Suppressor macrophage (primary cell): ENCODE measurements at regions not wholly inside any gene's neighbourhood (a gene's known extent, or its start where the extent isn't known, plus 50 kb on each side); places are given as distances from the start of the nearest gene placed in this dataset.

Experiments used
- DNase-seq, 4 experiments: peaks; one replicate each; pipeline ENCODE4 v3.0.0-alpha.2; 2020 to 2022

- no peak for DNase-seq
These were observed 113.1 kb downstream of the ICOS start for GRCh38 chr2:204049635-204050034.

DNA sequence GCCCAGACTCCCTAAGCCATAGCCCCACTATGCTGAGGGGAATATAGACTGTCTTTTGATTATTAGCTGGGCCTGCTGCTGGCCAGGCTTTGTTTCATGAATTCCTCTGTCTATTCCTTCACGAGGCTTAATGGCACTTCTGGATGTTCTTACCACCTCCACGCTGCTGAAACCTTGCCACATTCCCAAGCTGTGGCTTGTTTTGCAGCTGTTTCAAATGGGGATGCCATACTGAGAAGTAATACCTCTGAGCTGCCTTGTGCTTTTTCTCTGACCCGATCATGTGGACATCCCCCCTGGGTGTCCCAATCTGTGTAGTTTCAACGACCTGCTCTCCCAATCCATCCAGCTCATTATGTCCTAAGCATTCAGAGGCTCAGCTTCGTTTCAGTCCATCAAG lies 114.1 kb downstream of the ICOS start:
- DNase-seq, result no peak

- DNase-seq, result peak in 2 of 4 experiments; percentile 8 to 15
These were observed 114.9 kb downstream of the ICOS start for GRCh38 chr2:204051476-204051875.

- no peak for DNase-seq
These were observed 115.5 kb downstream of the ICOS start for GRCh38 chr2:204051984-204052556.

GRCh38 chr2:204059016-204059415 lies 122.5 kb downstream of the ICOS start:
- DNase-seq, result no peak

DNA sequence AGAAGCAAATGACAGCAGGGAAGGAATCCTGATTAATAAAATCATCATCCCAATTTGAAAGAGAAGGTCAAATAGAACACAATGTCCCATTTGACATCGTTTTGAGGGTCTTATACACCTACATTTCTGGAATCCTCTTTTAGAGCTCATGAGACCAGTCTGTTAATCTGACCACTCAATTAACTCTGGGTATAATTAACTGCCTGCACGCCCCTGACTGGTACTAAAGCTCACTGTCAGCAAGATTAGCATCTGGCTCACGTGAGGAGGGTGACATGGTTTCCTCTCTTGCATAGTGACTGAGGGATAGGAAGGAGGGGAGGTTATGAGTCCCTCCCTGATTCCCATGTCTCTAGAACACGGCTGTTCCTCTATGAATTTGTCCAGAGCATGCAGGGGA lies 124.3 kb downstream of the ICOS start:
- DNase-seq, result no peak

DNA sequence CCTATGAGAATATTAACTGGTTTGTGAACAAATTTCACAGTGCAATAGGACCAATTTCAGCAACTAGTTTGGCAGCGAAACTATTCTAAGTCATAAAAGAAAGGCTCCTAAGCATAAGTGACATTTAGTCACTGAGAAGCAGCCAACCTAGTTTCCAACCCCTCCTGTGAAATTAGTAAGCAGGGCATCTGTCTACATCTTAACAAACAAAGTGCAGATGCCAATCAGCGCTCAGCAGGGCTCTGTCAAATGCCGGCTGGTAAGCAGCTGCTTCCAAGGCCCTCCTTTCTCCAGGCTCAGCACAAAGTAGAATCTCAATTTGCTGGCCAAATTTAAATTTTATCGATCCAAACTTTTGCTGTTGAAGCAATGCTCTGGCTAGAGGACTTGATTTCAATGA lies 124.7 kb downstream of the ICOS start:
- DNase-seq, result no peak

- DNase-seq, result no peak
These were observed 127.6 kb downstream of the ICOS start for GRCh38 chr2:204064119-204064518.

GRCh38 chr2:204065566-204065965 lies 129.0 kb downstream of the ICOS start:
- no peak for DNase-seq

DNA sequence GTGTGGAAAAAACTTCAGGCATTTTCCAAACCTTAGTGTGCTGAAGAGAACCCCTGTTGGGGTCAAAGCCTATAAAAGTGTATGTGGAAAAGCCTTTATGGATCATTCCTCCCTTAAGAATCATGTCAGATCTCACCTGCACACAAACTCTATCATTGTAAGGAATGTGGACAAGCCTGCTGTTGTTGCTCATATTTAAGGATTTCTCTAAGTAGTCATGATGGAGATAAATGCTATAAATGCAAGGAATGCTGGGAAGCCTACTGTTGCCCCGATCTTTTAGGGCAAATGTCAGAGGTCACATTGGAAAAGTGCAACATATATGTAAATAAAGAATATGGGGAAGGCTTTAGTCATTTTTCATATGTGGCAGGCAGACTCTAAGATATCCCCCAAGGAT lies 129.5 kb downstream of the ICOS start:
- no peak for DNase-seq

GRCh38 chr2:204069804-204070203 lies 133.2 kb downstream of the ICOS start:
- no peak for DNase-seq

DNA sequence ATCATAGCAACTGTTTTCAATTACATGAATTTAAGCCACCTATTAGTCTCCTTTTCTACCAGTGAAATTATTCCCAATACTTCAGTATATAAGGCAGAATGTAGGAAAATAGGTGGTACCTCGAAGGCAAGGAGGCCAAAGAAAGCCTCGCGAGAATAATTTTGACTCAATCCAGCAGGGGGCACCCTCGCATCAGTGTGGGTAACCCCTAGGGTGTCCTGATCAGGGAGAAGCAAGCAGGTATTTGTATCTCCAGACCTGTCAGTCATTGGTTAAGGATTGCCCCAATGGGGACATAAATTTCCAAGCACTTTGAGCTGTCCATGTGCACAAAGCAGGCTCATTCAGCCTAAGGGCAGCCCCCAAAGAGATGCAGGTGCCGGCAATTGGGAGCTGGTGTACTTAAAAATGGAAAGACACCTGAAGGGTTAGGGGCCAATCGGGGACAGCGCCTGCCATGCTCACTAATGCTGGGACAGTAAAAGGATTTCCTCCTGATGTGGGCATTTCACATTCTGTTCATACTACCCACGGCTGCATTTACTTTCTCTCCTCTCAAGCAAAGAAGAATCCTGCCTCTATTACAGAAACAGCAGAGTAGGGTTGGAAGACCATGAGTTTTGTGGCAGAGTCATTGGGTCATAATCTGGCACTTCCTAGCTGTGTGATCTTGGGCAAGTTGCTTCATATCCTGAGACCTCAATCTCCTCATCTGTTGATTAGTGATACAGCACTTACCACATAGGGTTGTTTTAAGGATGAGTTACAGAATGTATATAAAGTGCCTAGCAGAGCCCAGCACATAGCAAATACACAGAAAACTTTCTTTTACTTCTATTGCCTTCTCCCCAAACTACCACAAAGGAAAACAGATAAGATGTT lies 136.1 kb downstream of the ICOS start:
- DNase-seq, result peak; percentile 50 to 76 (median 65)

DNA sequence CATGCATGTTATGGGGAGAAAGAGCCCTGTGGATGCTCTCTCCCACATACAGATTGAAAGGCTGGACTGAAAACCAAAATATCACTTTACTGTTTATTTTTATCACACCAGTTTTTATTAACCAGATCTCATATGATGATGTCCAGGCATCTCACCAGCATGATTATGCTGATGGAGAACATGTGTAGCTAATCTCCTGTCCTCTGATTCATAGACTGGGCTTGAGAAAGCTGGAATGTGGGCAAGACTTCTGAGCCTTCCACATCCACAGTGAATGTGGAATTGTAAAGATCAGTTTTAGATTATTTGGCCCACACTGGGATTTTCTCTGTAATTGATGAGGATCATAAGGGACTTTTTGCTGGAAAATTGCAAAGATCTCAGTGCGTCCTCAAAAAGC lies 137.9 kb downstream of the ICOS start:
- DNase-seq, result no peak

GRCh38 chr2:204078003-204078698 lies 141.6 kb downstream of the ICOS start:
- no peak for DNase-seq

- DNase-seq, result no peak
These were observed 145.2 kb downstream of the ICOS start for GRCh38 chr2:204081487-204082425.

GRCh38 chr2:204086167-204086566 lies 149.6 kb downstream of the ICOS start:
- DNase-seq, result no peak

- no peak for DNase-seq
These were observed 152.5 kb downstream of the ICOS start for GRCh38 chr2:204089105-204089504.

DNA sequence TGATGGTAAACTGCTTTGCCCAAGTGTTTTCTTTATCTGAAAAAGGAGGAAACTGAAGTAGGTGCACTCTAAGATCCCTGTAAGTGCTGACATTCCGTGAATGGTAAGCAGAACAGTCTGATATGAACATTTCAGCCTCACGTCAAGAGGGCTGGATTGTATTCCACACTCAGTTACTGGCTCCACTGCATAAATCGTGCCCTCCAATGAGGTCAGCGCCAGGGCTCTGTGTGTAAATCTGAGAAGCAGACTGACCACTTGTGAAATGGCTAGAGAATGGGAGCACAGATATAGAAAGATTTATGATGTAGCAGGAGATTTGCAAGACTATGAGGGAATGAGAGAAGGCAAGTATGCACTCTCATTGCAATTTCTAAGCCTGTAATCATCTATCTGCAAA lies 153.0 kb downstream of the ICOS start:
- no peak for DNase-seq

GRCh38 chr2:204090021-204090420 lies 153.5 kb downstream of the ICOS start:
- no peak for DNase-seq

DNA sequence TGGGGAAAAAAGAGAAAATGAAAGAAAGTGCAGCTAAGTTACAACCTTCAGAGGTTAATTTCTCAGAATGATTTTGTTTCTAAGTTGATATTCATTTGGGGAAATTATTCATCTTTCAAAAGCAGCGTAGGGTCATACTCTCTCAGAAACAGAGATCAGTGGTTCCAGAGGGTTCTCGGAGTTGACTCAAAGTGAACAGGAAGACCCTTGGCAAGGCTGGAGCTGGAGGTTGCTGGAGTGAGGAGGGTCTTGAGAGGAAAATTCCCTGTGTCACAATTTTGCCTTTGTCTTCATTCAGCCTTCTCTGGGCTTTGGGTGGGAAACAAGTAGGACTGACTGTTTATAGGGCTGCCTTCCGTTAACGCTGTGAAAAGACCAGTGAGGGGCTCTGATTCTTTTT lies 168.2 kb downstream of the ICOS start:
- no peak for DNase-seq

GRCh38 chr2:204108330-204108751 lies 171.8 kb downstream of the ICOS start:
- peak in 1 of 4 experiments; percentile 7 for DNase-seq

GRCh38 chr2:204108781-204109295 lies 172.3 kb downstream of the ICOS start:
- no peak for DNase-seq
